OCI-LY7 (cell line): ENCODE measurements at regions not wholly inside any gene's neighbourhood (a gene's known extent, or its start where the extent isn't known, plus 50 kb on each side); places are given as distances from the start of the nearest gene placed in this dataset.
"Not testable (repeated sequence)": the region's sequence is repeated elsewhere in the genome, so short reads cannot be mapped to it uniquely, and the experiment has no call there.

Experiments used
- BruUV-seq: library from RNA; stranded (reverse); fragments of 400-500 nt; replicated peaks from 2 replicates; lab custom pipeline; 2021; lab: Mats Ljungman, UMichigan
- CTCF ChIA-PET: fragments of 300-600 bp; sonication (Branson Sonifier 250); formaldehyde crosslinking; loops from one replicate; lab custom pipeline; 2022; ENCODE audit warnings: antibody characterized with exemption; ENCODE audit not compliant: unreplicated experiment; lab: Charles Lee
- POLR2A ChIA-PET: fragments of 300-600 bp; sonication (Branson Sonifier 250); formaldehyde crosslinking; loops from one replicate; lab custom pipeline; 2022; ENCODE audit warnings: antibody characterized with exemption; lab: Charles Lee
- DNase-seq: peaks from one replicate; pipeline ENCODE4 v3.0.0-alpha.2; 2015; ENCODE audit warnings: low spot score
- H2AFZ ChIP-seq: fragments of 200-600 bp; sonication (generic), shearing (Covaris generic); 2 replicates; pipeline ENCODE4 v1.6.1; 2014; ENCODE audit warnings: mild to moderate bottlenecking, antibody characterized with exemption, low read length, moderate library complexity
- H3K27ac ChIP-seq: fragments of 200-600 bp; sonication (generic); 2 replicates; pipeline ENCODE4 v1.5.1; 2014; ENCODE audit warnings: mixed run types, low read depth, mild to moderate bottlenecking, moderate library complexity, low read length, inconsistent platforms; ENCODE audit not compliant: poor library complexity, severe bottlenecking
- H3K36me3 ChIP-seq: fragments of 200-600 bp; sonication (generic); 2 replicates; pipeline ENCODE4 v1.6.1; 2014; ENCODE audit warnings: mild to moderate bottlenecking, antibody characterized with exemption, low read length, moderate library complexity, mixed read lengths; ENCODE audit not compliant: insufficient read depth
- H3K4me1 ChIP-seq: fragments of 200-600 bp; sonication (generic); 2 replicates; pipeline ENCODE4 v1.5.1; 2014; ENCODE audit warnings: mild to moderate bottlenecking, low read length; ENCODE audit not compliant: insufficient read depth, poor library complexity, severe bottlenecking
- H3K4me2 ChIP-seq: fragments of 200-600 bp; sonication (generic); 2 replicates; pipeline ENCODE4 v1.6.1; 2014; ENCODE audit warnings: mild to moderate bottlenecking, low read length
- H3K4me3 ChIP-seq: fragments of 200-600 bp; sonication (generic); 2 replicates; pipeline ENCODE4 v1.5.1; 2014; ENCODE audit warnings: mild to moderate bottlenecking, low read depth, low read length; ENCODE audit not compliant: poor library complexity, severe bottlenecking
- H3K79me2 ChIP-seq: fragments of 200-600 bp; sonication (generic); 2 replicates; pipeline ENCODE4 v1.6.1; 2016; ENCODE audit warnings: low read depth, mild to moderate bottlenecking, low read length, moderate library complexity, mixed read lengths; ENCODE audit not compliant: insufficient read depth
- H3K9me2 ChIP-seq: fragments of 200-600 bp; sonication (generic); 2 replicates; pipeline ENCODE4 v1.6.1; 2016; ENCODE audit warnings: mild to moderate bottlenecking, low read length, mixed read lengths; ENCODE audit not compliant: insufficient read depth
- H3K9me3 ChIP-seq: fragments of 200-600 bp; sonication (generic); 2 replicates; pipeline ENCODE4 v1.6.1; 2014; ENCODE audit warnings: mild to moderate bottlenecking, mixed run types, low read length, mixed read lengths
- H4K20me1 ChIP-seq: fragments of 200-600 bp; sonication (generic); 2 replicates; pipeline ENCODE4 v1.6.1; 2014; ENCODE audit warnings: mild to moderate bottlenecking, antibody characterized with exemption, low read length, moderate library complexity, mixed read lengths; ENCODE audit not compliant: insufficient read depth
- intact Hi-C: fragments of 100-400 bp; cut with micrococcal nuclease; formaldehyde crosslinking; loops from one replicate; pipeline ENCODE4 v1.10.0; 2022; ENCODE audit not compliant: unreplicated experiment

DNA sequence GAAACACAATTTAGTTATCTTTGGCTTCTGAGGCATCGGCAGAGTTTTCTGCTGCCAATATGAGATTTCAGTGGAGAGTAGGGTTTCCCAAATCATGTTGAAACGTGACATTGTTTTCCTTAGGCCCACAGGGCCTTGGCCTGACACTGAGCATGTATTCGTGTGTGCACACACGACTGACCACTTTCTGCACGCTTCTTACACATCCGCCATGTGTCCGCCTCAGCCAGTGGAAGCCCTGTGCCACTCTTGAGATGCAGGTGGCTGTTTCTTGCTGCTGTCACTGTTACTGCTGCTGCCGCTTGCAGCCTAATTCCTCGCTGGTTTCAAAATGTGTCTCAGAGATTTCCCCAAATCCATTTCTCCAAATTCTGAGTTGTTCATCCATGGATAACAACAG lies 299.6 kb upstream of the PLGLB1 start:
- CTCF ChIA-PET, H2AFZ ChIP-seq, H3K4me3 ChIP-seq, BruUV-seq, H3K4me2 ChIP-seq, H3K36me3 ChIP-seq, H3K79me2 ChIP-seq, H3K4me1 ChIP-seq, intact Hi-C loops, H3K9me3 ChIP-seq, DNase-seq, H3K27ac ChIP-seq, H3K9me2 ChIP-seq, H4K20me1 ChIP-seq, POLR2A ChIA-PET: not testable (repeated sequence)

- BruUV-seq, DNase-seq, POLR2A ChIA-PET, H2AFZ ChIP-seq, H3K36me3 ChIP-seq, H3K9me3 ChIP-seq, H3K27ac ChIP-seq, H3K4me3 ChIP-seq, H3K4me2 ChIP-seq, H4K20me1 ChIP-seq, H3K4me1 ChIP-seq, CTCF ChIA-PET, intact Hi-C loops, H3K79me2 ChIP-seq, H3K9me2 ChIP-seq: not testable (repeated sequence)
Observed at GRCh38 chr2:87324335-87325041, 302.8 kb upstream of the PLGLB1 start.

- H4K20me1 ChIP-seq, H3K9me2 ChIP-seq, H3K9me3 ChIP-seq, H3K36me3 ChIP-seq, DNase-seq, POLR2A ChIA-PET, H3K4me2 ChIP-seq, H3K27ac ChIP-seq, intact Hi-C loops, CTCF ChIA-PET, H3K4me3 ChIP-seq, H3K4me1 ChIP-seq, H3K79me2 ChIP-seq, BruUV-seq, H2AFZ ChIP-seq: not testable (repeated sequence)
Observed at GRCh38 chr2:87325042-87325910, 303.6 kb upstream of the PLGLB1 start.

DNA sequence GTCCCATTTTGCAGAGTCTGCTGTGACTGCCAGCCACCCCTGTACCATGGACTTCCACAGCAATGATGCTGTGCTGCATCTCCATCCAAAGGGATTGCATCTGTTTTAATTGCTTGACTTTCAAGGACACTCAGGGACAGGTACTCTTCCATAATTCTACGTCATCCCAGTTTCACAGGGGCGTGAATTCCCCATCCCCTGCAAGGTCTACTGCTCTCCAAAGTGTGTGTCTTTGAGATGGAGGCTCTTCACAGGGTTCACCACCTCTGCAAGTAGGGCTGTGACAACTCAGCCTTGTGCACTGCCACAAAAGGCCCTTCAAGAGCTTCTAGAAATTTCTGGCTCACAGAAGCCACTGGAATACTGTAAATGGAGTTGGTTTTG lies 304.3 kb upstream of the PLGLB1 start:
- H3K9me3 ChIP-seq, H3K4me3 ChIP-seq, H3K4me2 ChIP-seq, H2AFZ ChIP-seq, H3K79me2 ChIP-seq, intact Hi-C loops, H3K36me3 ChIP-seq, H3K9me2 ChIP-seq, BruUV-seq, CTCF ChIA-PET, POLR2A ChIA-PET, H3K4me1 ChIP-seq, H4K20me1 ChIP-seq, H3K27ac ChIP-seq, DNase-seq: not testable (repeated sequence)

GRCh38 chr2:87326754-87327153 lies 305.1 kb upstream of the PLGLB1 start:
- BruUV-seq, H3K79me2 ChIP-seq, H3K9me2 ChIP-seq, H3K36me3 ChIP-seq, H3K4me1 ChIP-seq, intact Hi-C loops, H3K27ac ChIP-seq, H2AFZ ChIP-seq, H3K9me3 ChIP-seq, CTCF ChIA-PET, H4K20me1 ChIP-seq, H3K4me2 ChIP-seq, DNase-seq, H3K4me3 ChIP-seq, POLR2A ChIA-PET: not testable (repeated sequence)

DNA sequence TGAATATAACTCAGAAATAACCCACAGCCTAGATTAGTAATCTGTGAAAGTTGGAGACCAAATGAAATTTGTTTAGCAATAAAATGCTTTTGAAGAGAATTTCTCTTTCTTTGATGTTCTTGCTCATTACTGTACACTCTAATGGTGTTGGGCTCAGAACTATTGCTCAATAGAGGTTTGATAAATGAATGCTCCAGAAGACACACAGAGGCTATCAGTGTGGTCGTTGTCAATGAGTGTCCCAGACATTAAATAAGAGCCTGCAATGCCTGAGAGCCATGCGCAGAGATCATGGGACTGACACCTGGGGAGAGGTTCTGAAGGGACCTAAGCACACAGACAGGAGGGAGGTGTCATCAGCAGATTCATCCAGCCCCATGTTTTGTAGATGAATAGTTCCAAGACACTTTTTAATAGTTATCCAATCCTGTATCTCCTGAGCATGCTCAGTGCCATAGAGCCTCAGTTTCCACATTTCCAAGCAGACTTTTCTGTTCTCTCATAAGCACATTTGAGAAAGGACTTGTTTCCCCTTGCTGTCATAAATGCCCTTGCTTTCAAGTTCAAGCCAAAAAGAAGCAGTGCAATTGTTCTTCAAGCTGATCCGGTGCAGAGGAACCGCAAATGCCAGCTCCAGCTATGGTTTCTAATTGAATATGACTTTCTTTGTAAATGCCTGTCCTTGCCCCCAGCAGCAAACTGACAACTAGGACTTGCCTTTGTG lies 306.2 kb upstream of the PLGLB1 start:
- H3K9me3 ChIP-seq, H3K4me3 ChIP-seq, CTCF ChIA-PET, H4K20me1 ChIP-seq, BruUV-seq, POLR2A ChIA-PET, intact Hi-C loops, H3K27ac ChIP-seq, H3K36me3 ChIP-seq, H2AFZ ChIP-seq, DNase-seq, H3K4me1 ChIP-seq, H3K4me2 ChIP-seq, H3K9me2 ChIP-seq, H3K79me2 ChIP-seq: not testable (repeated sequence)
